GM18505 (cell line): ENCODE measurements at regions not wholly inside any gene's neighbourhood (a gene's known extent, or its start where the extent isn't known, plus 50 kb on each side); places are given as distances from the start of the nearest gene placed in this dataset.

Experiments used
- ATAC-seq: cut with Tn5 transposase; IDR thresholded peaks from one replicate; pipeline ENCODE4 v1.9.1; 2021; ENCODE audit not compliant: unreplicated experiment
- POLR2A ChIP-seq: IDR thresholded peaks from 4 replicates; pipeline ENCODE4 v1.6.1; 2011; ENCODE audit warnings: borderline replicate concordance; ENCODE audit not compliant: insufficient read depth, insufficient read length; ENCODE audit errors: extremely low read depth

- no peak for TF ChIP-seq POLR2A
- no peak for ATAC-seq
Measured at GRCh38 chr7:131012477-131013031, 278.5 kb upstream of the KLF14 start.

- no peak for TF ChIP-seq POLR2A
- no peak for ATAC-seq
Measured at GRCh38 chr7:131013716-131014115, 279.7 kb upstream of the KLF14 start.

- TF ChIP-seq POLR2A: no peak
- no peak for ATAC-seq
Measured at GRCh38 chr7:131014906-131015656, 281.1 kb upstream of the KLF14 start.

- no peak for ATAC-seq
- no peak for TF ChIP-seq POLR2A
Measured at GRCh38 chr7:131015657-131015958, 281.6 kb upstream of the KLF14 start.

GRCh38 chr7:131016230-131016629, 282.2 kb upstream of the KLF14 start:
- ATAC-seq: no peak
- TF ChIP-seq POLR2A: no peak

GRCh38 chr7:131019351-131019750, 285.3 kb upstream of the KLF14 start:
- ATAC-seq: no peak

GRCh38 chr7:131020759-131021261, 286.8 kb upstream of the KLF14 start:
- TF ChIP-seq POLR2A: no peak
- ATAC-seq: no peak

More at GRCh38 chr7:131019351-131019750, 285.3 kb upstream of the KLF14 start:
- TF ChIP-seq POLR2A: no peak

- TF ChIP-seq POLR2A: no peak
- peak; percentile 43 for ATAC-seq
Measured at GRCh38 chr7:131021460-131021859, 287.5 kb upstream of the KLF14 start.

- no peak for TF ChIP-seq POLR2A
- no peak for ATAC-seq
Measured at GRCh38 chr7:131021902-131022301, 287.9 kb upstream of the KLF14 start.

GRCh38 chr7:131026297-131027000, 292.4 kb upstream of the KLF14 start:
- no peak for ATAC-seq
- TF ChIP-seq POLR2A: no peak

- TF ChIP-seq POLR2A: no peak
- no peak for ATAC-seq
Measured at GRCh38 chr7:131027287-131027773, 293.3 kb upstream of the KLF14 start.

GRCh38 chr7:131028295-131028694, 294.3 kb upstream of the KLF14 start:
- TF ChIP-seq POLR2A: no peak
- no peak for ATAC-seq

- no peak for ATAC-seq
- TF ChIP-seq POLR2A: no peak
Measured at GRCh38 chr7:131029002-131029401, 295.0 kb upstream of the KLF14 start.

GRCh38 chr7:131031099-131031868, 296.4 kb upstream of the MKLN1 start:
- TF ChIP-seq POLR2A: no peak
- ATAC-seq: peak; percentile 64

GRCh38 chr7:131032786-131033185, 294.9 kb upstream of the MKLN1 start:
- ATAC-seq: no peak
- TF ChIP-seq POLR2A: no peak
